ENCODE measurements at regions not wholly inside any gene's neighbourhood (a gene's known extent, or its start where the extent isn't known, plus 50 kb on each side); places are given as distances from the start of the nearest gene placed in this dataset.

DNA sequence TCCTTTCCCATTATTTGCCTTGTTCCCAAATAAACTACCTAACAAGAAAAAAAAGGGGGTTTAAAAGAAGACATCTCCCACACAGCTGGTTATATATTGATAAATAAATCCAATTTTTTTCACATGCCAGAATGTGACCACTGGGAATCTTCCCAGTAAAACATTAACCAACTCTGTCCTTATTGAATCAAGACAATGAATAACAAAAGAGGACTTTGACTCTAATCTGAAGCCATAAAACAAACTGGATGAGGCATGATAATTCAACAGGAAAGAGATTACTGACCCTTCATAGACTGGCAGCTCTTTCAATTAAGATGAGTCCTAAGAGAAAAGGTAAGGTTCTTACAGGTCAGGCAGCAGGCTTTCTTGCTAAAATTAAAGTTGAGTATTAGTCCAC lies 165.8 kb upstream of the CDH6 start:
- Histone ChIP-seq H3K4me3 (IDR thresholded peaks at IDR 0.05; ENCODE audit: insufficient read depth, low read depth, low read length) (no peak overlapping the region), H3K27ac (no peak overlapping the region), H3K4me2 (no peak overlapping the region), H3K9ac (no peak overlapping the region), H3K79me2 (ENCODE audit: insufficient read depth, low read depth) (no peaks in the 10 kb centered on the region), H2AFZ (ENCODE audit: low read depth) (no peak overlapping the region), H3K4me1 (ENCODE audit: low read depth, poor library complexity, severe bottlenecking) (no peaks in the 10 kb centered on the region), H3K36me3 (ENCODE audit: insufficient read depth) (no peaks in the 10 kb centered on the region), H3K27me3 (ENCODE audit: insufficient read depth, low read depth) (no peaks in the 10 kb centered on the region), H4K20me1 (ENCODE audit: insufficient read depth) (no peaks in the 10 kb centered on the region)
- TF ChIP-seq, protein P1, sequence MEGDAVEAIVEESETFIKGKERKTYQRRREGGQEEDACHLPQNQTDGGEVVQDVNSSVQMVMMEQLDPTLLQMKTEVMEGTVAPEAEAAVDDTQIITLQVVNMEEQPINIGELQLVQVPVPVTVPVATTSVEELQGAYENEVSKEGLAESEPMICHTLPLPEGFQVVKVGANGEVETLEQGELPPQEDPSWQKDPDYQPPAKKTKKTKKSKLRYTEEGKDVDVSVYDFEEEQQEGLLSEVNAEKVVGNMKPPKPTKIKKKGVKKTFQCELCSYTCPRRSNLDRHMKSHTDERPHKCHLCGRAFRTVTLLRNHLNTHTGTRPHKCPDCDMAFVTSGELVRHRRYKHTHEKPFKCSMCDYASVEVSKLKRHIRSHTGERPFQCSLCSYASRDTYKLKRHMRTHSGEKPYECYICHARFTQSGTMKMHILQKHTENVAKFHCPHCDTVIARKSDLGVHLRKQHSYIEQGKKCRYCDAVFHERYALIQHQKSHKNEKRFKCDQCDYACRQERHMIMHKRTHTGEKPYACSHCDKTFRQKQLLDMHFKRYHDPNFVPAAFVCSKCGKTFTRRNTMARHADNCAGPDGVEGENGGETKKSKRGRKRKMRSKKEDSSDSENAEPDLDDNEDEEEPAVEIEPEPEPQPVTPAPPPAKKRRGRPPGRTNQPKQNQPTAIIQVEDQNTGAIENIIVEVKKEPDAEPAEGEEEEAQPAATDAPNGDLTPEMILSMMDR (conservative IDR thresholded peaks at IDR 0.05; ENCODE audit: low read depth, low read length): no peak

DNA sequence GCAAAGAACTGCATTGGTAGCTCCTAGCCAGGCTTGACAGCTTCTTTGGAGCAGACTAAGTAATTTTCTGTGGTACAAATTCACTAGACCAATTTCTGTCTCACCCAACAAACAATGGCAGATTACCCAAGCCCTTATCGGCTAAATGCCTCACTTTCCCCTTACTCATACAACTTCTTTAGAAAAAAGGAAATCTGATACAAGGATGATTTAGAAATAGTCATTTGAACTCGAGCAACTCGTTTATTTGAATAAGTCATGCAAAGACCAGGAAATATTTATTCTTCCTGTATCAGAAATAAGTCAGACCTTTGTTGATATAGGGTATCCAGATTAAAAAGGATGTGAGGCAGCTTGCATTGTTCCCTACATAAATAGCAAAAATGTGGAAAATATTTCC lies 170.4 kb upstream of the CDH6 start:
- TF ChIP-seq, protein P1 (conservative IDR thresholded peaks at IDR 0.05; ENCODE audit: low read depth, low read length): no peak
- Histone ChIP-seq H3K4me1 (ENCODE audit: low read depth, poor library complexity, severe bottlenecking) (no peaks in the 10 kb centered on the region), H3K27me3 (ENCODE audit: insufficient read depth, low read depth) (no peaks in the 10 kb centered on the region), H3K4me3 (IDR thresholded peaks at IDR 0.05; ENCODE audit: insufficient read depth, low read depth, low read length) (no peak overlapping the region), H4K20me1 (ENCODE audit: insufficient read depth) (no peaks in the 10 kb centered on the region), H3K79me2 (ENCODE audit: insufficient read depth, low read depth) (no peaks in the 10 kb centered on the region), H3K27ac (no peak overlapping the region), H2AFZ (ENCODE audit: low read depth) (no peak overlapping the region), H3K36me3 (ENCODE audit: insufficient read depth) (no peaks in the 10 kb centered on the region), H3K4me2 (no peak overlapping the region), H3K9ac (no peak overlapping the region)

DNA sequence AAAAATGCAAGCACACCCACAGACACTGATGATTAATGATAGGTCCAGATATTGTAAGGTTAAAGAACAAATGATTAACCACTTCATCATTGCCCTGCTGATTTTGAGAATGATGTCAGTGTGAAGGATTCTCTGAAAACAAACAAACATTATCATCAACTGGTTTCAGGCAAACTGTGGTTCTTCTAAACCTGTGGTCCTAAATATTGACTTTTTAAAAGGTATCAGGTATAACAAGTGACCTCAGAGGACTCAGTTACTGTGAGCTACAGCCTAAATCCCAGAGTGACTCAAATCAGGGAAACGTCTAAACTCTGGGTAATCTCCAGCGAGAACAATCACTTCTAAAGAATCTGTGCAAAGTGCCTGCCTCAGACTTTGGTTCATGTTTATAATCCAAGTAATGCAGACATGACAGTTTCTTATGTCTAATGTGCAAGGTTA lies 172.3 kb upstream of the CDH6 start:
- Histone ChIP-seq H3K4me1 (ENCODE audit: low read depth, poor library complexity, severe bottlenecking) (no peaks in the 10 kb centered on the region), H2AFZ (ENCODE audit: low read depth) (no peak overlapping the region), H3K9ac (no peak overlapping the region), H3K79me2 (ENCODE audit: insufficient read depth, low read depth) (no peaks in the 10 kb centered on the region), H4K20me1 (ENCODE audit: insufficient read depth) (no peaks in the 10 kb centered on the region), H3K27me3 (ENCODE audit: insufficient read depth, low read depth) (no peaks in the 10 kb centered on the region), H3K36me3 (ENCODE audit: insufficient read depth) (no peaks in the 10 kb centered on the region), H3K4me2 (no peak overlapping the region), H3K4me3 (IDR thresholded peaks at IDR 0.05; ENCODE audit: insufficient read depth, low read depth, low read length) (no peak overlapping the region), H3K27ac (no peak overlapping the region)
- TF ChIP-seq, protein P1 (conservative IDR thresholded peaks at IDR 0.05; ENCODE audit: low read depth, low read length): no peak

DNA sequence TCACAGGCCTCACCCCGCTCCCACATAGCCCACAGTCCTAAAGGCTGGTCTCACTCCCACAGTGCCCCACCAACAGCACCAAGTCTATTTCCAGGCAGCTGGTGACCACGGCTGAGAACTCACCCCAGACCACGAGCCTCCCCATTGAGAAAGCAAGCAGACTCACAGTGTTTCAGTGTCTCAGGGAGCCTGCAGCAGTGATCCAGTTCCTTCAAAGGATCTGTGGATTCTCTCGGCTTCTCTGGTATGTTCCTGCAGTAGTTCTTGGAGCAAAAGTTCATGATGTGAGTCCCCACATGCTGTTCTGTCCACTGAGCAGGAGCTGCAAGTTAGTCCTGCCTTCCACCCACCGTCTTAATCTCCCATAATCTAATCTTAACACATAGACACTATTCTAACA lies 185.3 kb upstream of the CDH6 start:
- TF ChIP-seq, protein P1 (conservative IDR thresholded peaks at IDR 0.05; ENCODE audit: low read depth, low read length): no peak
- H2AFZ ChIP-seq (ENCODE audit: low read depth): no peak overlapping the region
- no peaks in the 10 kb centered on the region for H3K27me3 ChIP-seq (ENCODE audit: insufficient read depth, low read depth)

More for the DNA sequence above, 185.3 kb upstream of the CDH6 start:
- H3K9ac ChIP-seq: no peak overlapping the region
- H3K4me3 ChIP-seq (IDR thresholded peaks at IDR 0.05; ENCODE audit: insufficient read depth, low read depth, low read length): no peak overlapping the region
- H3K27ac ChIP-seq: no peak overlapping the region
- H3K4me2 ChIP-seq: no peak overlapping the region
- no peaks in the 10 kb centered on the region for H3K4me1 ChIP-seq (ENCODE audit: low read depth, poor library complexity, severe bottlenecking)
- no peaks in the 10 kb centered on the region for H3K79me2 ChIP-seq (ENCODE audit: insufficient read depth, low read depth)
- H4K20me1 ChIP-seq (ENCODE audit: insufficient read depth): no peaks in the 10 kb centered on the region
- H3K36me3 ChIP-seq (ENCODE audit: insufficient read depth): no peaks in the 10 kb centered on the region
